Tibial artery (tissue), 4 donors: ENCODE measurements at regions not wholly inside any gene's neighbourhood (a gene's known extent, or its start where the extent isn't known, plus 50 kb on each side); places are given as distances from the start of the nearest gene placed in this dataset.
"Not testable (repeated sequence)": the region's sequence is repeated elsewhere in the genome, so short reads cannot be mapped to it uniquely, and the experiment has no call there.

Experiments used
- DNase-seq, 2 donors: peaks; one replicate each; pipeline ENCODE4 v3.0.0-alpha.2; 2019
- H3K27ac ChIP-seq, 2 donors: fragments of 200-600 bp; sonication (generic) in 1 of 2; 1 replicate in 1 of 2; 2 replicates in 1 of 2; pipeline ENCODE4 v1.5.1; 2018 to 2019; ENCODE audit warnings: mild to moderate bottlenecking in 1 of 2
- H3K27me3 ChIP-seq, 2 donors: fragments of 200-600 bp; sonication (generic) in 1 of 2; one replicate each; pipeline versions ENCODE4 v1.5.1 to v1.6.0; 2016 to 2019
- H3K36me3 ChIP-seq, 3 donors: fragments of 200-600 bp; sonication (generic) in 2 of 3; one replicate each; pipeline ENCODE4 v1.5.1; 2016 to 2019; ENCODE audit warnings: mild to moderate bottlenecking in 2 of 3
- H3K4me1 ChIP-seq, 4 donors: fragments of 200-600 bp; sonication (generic) in 2 of 4; 1 replicate in 3 of 4; 2 replicates in 1 of 4; pipeline ENCODE4 v1.5.1; 2016 to 2019
- H3K4me3 ChIP-seq, 2 donors: fragments of 200-600 bp; sonication (generic) in 1 of 2; 1 replicate in 1 of 2; 2 replicates in 1 of 2; pipeline ENCODE4 v1.5.1; 2018 to 2019; ENCODE audit warnings: mild to moderate bottlenecking in 2 of 2
- H3K9me3 ChIP-seq, 3 donors: fragments of 200-600 bp; sonication (generic) in 1 of 3; one replicate each; pipeline ENCODE4 v1.5.1; 2016 to 2019
- intact Hi-C: fragments of 100-400 bp; cut with DNase I; formaldehyde crosslinking; loops from one replicate; pipeline ENCODE4 v1.15.0; 2023; ENCODE audit warnings: low total_unique reads
- TF ChIP-seq, protein P1 (sequence below), 2 experiments: fragments of 200-600 bp in 1 of 2; fragments of 450-650 bp in 1 of 2; IDR thresholded peaks; one replicate each; pipeline ENCODE4 v1.5.1; 2017 to 2019; ENCODE audit warnings: antibody characterized with exemption in 2 of 2, mild to moderate bottlenecking in 1 of 2, moderate library complexity in 1 of 2

DNA sequence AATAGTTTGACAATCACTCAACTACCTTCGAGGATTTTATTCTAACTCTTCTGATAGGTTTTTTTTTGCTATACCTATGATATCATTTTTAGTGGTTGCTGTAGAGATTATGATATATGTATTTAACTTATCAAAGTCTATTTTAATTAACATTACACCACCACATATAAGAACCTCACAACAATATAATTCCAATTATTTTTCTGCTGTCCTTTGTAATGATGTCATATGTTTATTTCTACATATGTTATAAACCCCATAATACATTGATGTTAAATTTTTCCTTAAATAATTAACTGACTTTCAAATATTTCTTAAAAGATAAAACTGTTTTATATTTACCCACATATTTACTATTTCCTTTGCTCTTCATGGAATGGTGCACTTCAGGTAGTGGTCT lies 103.4 kb upstream of the KITLG start:
- H3K27ac ChIP-seq, result no peak overlapping the region
- no peaks in the 10 kb centered on the region for H3K27me3 ChIP-seq
- intact Hi-C loops, result no loop called here
- no peak for DNase-seq
- TF ChIP-seq, protein P1, sequence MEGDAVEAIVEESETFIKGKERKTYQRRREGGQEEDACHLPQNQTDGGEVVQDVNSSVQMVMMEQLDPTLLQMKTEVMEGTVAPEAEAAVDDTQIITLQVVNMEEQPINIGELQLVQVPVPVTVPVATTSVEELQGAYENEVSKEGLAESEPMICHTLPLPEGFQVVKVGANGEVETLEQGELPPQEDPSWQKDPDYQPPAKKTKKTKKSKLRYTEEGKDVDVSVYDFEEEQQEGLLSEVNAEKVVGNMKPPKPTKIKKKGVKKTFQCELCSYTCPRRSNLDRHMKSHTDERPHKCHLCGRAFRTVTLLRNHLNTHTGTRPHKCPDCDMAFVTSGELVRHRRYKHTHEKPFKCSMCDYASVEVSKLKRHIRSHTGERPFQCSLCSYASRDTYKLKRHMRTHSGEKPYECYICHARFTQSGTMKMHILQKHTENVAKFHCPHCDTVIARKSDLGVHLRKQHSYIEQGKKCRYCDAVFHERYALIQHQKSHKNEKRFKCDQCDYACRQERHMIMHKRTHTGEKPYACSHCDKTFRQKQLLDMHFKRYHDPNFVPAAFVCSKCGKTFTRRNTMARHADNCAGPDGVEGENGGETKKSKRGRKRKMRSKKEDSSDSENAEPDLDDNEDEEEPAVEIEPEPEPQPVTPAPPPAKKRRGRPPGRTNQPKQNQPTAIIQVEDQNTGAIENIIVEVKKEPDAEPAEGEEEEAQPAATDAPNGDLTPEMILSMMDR (IDR thresholded peaks at IDR 0.05), result no peak
- no peak overlapping the region for H3K4me3 ChIP-seq
- peaks cover 0 to 5% (median 0%) of the 10 kb centered on the region in 3 donors for H3K9me3 ChIP-seq
- no peaks in the 10 kb centered on the region for H3K4me1 ChIP-seq
- no peaks in the 10 kb centered on the region for H3K36me3 ChIP-seq

DNA sequence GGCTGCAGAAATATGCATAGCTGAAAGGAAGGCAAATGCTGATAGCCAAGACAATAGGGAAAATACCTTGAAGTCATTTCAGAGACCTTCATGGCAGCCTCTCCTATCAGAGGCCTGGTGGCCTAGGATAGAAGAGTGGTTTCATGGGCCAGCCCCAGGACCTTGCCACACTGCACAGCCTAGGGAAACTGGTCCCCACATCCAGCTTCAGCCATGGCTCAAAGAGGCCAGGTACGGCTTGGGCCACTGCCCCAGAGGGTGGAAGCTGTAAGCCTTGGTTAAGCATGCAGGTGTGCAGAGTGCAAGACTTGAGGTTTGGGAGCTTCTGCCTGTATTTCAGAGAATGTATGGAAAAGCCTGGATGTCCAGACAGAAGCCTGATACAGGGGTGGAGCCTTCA lies 101.0 kb upstream of the KITLG start:
- no peak for DNase-seq
- Histone ChIP-seq H3K4me3 (no peak overlapping the region), H3K4me1 (no peaks in the 10 kb centered on the region), H3K27me3 (no peaks in the 10 kb centered on the region), H3K36me3 (no peaks in the 10 kb centered on the region), H3K27ac (no peak overlapping the region), H3K9me3 (no peaks in the 10 kb centered on the region)
- TF ChIP-seq, protein P1 (IDR thresholded peaks at IDR 0.05), result no peak
- intact Hi-C loops, result no loop called here

DNA sequence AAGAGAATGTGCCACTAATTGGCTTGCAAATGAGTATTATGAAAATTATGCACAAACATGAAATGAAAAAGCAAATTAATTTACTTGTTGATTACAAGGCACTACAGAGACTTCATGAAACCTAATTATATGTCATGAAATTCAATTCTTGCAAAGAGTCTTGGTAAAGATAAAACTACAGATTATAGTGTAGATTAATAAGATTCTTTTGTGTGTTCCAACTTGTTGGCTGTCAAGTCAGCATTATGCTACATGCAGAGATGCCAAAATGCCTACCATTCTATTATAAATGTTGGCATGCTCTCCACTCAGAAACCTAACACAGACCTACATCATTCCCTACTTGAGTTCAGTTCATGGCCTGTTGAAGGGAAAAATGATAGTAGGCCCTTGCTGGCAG lies 97.2 kb upstream of the KITLG start:
- TF ChIP-seq, protein P1 (IDR thresholded peaks at IDR 0.05), result no peak
- Histone ChIP-seq H3K36me3 (no peaks in the 10 kb centered on the region), H3K27ac (no peak overlapping the region), H3K9me3 (no peaks in the 10 kb centered on the region), H3K4me1 (no peaks in the 10 kb centered on the region), H3K27me3 (no peaks in the 10 kb centered on the region), H3K4me3 (no peak overlapping the region)
- no peak for DNase-seq
- intact Hi-C loops, result no loop called here

DNA sequence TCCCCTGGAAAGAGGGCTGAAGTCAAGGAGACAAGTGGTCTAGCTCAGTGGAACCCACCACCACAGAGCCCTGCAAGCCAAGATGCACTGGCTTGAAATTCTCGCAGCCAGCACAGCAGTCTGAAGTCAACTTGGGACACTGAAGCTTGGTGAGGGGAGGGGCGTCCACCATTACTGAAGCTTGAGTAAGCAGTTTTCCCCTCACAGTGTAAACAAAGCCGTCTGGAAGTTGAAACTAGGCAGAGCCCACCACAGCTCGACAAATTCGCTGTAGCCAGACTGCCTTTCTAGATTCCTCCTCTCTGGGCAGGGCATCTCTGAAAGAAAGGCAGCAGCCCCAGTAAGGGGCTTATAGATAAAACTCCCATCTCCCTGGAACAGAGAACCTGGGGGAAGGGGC lies 87.3 kb upstream of the KITLG start:
- H3K4me3 ChIP-seq, H3K27me3 ChIP-seq, intact Hi-C loops, H3K36me3 ChIP-seq, H3K9me3 ChIP-seq, H3K27ac ChIP-seq, DNase-seq, H3K4me1 ChIP-seq: not testable (repeated sequence)

DNA sequence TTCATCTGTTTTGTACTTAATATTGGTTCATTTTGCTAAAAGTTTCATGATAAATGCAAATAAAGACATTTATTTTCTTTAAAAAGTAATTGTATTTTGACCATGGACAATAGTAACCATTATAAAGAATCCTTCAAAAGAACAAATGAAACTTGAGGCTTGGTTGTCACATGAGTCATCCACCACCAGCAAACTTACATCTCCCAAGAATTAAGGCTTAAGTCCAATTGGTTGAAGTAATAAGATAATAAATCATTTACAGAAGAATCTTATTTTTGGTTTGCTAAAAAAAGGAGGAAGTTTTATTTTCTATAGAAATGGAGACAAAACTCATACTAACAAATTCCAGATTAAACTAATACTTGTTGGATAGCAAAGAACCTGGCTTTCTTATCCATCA lies 84.8 kb upstream of the KITLG start:
- no peaks in the 10 kb centered on the region for H3K9me3 ChIP-seq
- TF ChIP-seq, protein P1 (IDR thresholded peaks at IDR 0.05), result no peak
- peaks cover 0 to 3% of the 10 kb centered on the region in 2 donors for H3K27me3 ChIP-seq
- no peaks in the 10 kb centered on the region for H3K36me3 ChIP-seq
- no peak overlapping the region for H3K4me3 ChIP-seq
- no peak overlapping the region for H3K27ac ChIP-seq
- no peaks in the 10 kb centered on the region for H3K4me1 ChIP-seq
- DNase-seq, result no peak
- intact Hi-C loops, result no loop called here

DNA sequence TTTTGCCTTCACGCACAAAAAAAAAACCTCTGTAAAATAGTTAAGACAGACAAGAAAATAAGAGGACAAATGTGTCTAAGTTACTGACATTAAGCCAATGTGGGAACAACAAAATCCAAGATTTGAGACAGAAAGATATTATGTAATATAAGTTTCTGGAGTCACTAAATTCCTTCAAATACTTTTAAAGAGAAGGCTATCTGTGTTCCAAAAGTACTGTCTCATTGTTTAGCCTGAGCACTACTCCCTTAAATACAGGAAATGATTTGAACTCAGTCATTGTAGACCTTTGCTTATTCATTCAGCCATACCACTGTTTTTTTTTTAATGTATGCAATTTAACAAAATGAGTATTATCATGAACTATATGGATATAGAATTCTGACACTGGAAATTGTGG lies 82.7 kb upstream of the KITLG start:
- H3K27ac ChIP-seq, result no peak overlapping the region
- intact Hi-C loops, result no loop called here
- TF ChIP-seq, protein P1 (IDR thresholded peaks at IDR 0.05), result no peak
- H3K27me3 ChIP-seq, result peaks cover 0 to 3% of the 10 kb centered on the region in 2 donors
- no peak for DNase-seq
- H3K4me1 ChIP-seq, result no peaks in the 10 kb centered on the region
- no peaks in the 10 kb centered on the region for H3K36me3 ChIP-seq
- no peak overlapping the region for H3K4me3 ChIP-seq
- H3K9me3 ChIP-seq, result no peaks in the 10 kb centered on the region
